AG10803 (cell line): ENCODE measurements at regions not wholly inside any gene's neighbourhood (a gene's known extent, or its start where the extent isn't known, plus 50 kb on each side); places are given as distances from the start of the nearest gene placed in this dataset.

Experiments
- DNase-seq: peaks from one replicate; pipeline ENCODE4 v3.0.0; 2010; ENCODE audit warnings: low read depth
- H3K4me3 ChIP-seq: 2 replicates; pipeline ENCODE4 v1.5.1; 2011; ENCODE audit warnings: mild to moderate bottlenecking, low read length, control low read depth
- TF ChIP-seq, protein P1 (sequence below): conservative IDR thresholded peaks from 2 replicates; pipeline ENCODE4 v1.5.1; 2011; ENCODE audit warnings: mild to moderate bottlenecking, low read length, control low read depth, inconsistent platforms

DNA sequence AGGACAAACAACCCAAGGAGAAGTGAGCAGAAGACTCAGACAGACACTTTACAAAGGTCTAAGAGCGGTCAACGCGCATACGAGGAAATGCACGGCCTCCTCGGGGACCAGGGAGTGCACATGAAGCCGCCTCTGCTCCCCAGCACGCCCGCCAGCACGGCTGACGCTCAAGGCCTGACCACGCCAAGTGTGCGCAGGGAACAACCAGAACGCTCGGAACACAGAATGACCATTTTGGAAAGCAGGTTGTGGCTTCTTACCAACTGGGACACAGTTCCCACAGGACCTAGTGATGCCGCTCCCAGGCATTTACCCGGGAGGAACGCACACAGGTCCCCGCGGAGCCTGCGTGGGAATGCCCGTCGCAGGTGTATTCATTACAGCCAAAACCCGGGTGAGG lies 191.5 kb upstream of the PPP1R26 start:
- no peak for DNase-seq
- TF ChIP-seq, protein P1, sequence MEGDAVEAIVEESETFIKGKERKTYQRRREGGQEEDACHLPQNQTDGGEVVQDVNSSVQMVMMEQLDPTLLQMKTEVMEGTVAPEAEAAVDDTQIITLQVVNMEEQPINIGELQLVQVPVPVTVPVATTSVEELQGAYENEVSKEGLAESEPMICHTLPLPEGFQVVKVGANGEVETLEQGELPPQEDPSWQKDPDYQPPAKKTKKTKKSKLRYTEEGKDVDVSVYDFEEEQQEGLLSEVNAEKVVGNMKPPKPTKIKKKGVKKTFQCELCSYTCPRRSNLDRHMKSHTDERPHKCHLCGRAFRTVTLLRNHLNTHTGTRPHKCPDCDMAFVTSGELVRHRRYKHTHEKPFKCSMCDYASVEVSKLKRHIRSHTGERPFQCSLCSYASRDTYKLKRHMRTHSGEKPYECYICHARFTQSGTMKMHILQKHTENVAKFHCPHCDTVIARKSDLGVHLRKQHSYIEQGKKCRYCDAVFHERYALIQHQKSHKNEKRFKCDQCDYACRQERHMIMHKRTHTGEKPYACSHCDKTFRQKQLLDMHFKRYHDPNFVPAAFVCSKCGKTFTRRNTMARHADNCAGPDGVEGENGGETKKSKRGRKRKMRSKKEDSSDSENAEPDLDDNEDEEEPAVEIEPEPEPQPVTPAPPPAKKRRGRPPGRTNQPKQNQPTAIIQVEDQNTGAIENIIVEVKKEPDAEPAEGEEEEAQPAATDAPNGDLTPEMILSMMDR, result no peak
- H3K4me3 ChIP-seq, result no peak overlapping the region

DNA sequence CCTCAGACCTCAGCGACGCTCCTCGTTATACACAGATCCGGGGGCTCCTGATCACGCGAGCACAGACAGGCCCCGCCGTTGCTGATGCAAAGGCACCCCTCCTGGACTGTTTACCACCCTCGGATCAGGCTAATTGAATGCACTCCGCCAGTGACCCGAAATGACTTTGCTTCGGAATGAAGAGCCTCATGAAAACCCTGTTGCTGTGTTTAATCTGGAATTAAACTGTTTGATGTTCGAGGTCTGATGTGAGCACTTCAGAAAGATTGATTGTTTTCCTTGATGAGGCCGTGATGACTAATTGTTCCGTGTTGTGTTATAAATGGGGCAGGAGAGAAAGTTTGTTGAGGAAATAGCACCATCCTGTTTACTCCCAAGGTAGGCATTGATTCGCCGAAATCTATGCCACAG lies 190.5 kb upstream of the PPP1R26 start:
- no peak for DNase-seq
- TF ChIP-seq, protein P1, result no peak
- H3K4me3 ChIP-seq, result no peak overlapping the region

DNA sequence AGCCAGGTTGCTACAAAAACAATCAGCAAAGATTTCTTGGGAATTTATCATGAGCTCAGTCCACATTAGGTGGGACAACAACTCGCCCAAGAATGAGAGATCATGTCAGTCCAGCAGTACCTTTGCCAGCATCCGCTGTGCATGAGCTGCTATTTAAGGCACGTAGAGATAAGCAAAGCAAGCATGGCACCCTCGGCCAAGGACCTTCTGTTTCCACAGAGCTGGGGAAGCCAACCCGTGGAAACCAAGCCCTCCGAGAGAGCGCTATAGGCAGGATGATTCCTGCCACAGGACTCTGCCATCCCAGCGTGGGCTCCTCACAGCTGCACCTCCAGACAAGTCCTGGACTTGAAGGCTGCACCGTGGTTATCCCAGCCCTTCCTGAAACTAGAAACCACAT lies 189.5 kb upstream of the PPP1R26 start:
- TF ChIP-seq, protein P1, result no peak
- DNase-seq, result no peak

DNA sequence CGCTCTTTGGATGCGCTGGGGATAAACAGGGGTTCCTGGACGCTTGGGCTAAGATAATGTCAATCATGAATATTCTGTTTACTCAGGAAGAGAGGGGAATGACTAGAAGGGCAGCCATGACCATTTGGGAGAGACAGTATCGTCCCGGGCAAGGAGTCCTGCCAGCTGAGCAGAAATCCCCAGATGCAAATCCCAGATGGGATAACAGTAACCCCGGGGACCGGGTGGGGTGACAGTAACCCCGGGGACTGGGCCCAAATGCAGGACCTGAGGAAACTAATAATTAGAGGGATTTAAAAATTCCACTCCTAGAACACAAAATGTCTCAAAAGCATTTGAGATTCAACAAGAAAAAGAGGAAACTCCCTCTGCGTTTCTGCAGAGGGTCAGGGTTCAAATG lies 189.0 kb upstream of the PPP1R26 start:
- H3K4me3 ChIP-seq, result no peak overlapping the region
- TF ChIP-seq, protein P1, result no peak
- no peak for DNase-seq

More for the DNA sequence above, 189.5 kb upstream of the PPP1R26 start:
- no peak overlapping the region for H3K4me3 ChIP-seq

DNA sequence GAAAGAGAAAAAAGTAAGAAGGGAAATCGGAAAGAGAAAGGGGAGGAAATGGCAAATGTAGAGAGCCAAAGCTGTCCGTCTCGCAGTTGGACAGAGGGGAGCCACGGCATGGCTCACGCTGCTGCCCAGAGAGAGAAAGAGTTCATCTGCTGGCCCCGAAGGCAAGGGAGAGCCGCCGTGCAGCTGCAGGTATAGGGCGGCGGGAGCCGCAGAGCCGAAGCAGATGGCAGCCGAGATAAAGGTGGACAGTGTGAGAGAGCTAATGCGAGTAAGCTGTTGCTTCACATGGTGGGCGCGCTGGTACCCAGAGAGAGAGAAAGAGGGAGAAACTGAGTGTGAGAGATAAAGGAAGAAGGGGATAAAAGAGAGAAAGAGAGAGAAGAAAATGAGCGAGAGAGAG lies 188.4 kb upstream of the PPP1R26 start:
- no peak overlapping the region for H3K4me3 ChIP-seq
- TF ChIP-seq, protein P1, result no peak
- no peak for DNase-seq

DNA sequence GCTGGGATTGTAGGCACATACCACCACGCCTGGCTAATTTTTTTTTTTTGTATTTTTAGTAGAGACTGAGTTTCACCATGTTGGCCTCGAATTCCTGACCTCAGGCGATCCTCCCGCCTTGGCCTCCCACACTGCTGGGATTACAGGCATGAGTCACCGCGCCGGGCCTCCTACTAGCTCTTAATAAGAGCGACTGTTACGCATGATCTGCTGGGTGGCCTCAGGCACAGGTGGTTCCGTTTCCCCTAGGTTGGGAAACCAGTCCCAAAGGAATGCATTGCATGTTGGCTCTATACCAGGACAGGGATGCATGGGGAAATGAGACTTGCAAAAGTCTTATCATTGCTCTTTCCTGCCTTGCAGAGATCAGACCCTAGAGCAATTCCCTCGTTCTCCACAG lies 184.7 kb upstream of the PPP1R26 start:
- DNase-seq, result no peak
- no peak overlapping the region for H3K4me3 ChIP-seq
- TF ChIP-seq, protein P1, result no peak

DNA sequence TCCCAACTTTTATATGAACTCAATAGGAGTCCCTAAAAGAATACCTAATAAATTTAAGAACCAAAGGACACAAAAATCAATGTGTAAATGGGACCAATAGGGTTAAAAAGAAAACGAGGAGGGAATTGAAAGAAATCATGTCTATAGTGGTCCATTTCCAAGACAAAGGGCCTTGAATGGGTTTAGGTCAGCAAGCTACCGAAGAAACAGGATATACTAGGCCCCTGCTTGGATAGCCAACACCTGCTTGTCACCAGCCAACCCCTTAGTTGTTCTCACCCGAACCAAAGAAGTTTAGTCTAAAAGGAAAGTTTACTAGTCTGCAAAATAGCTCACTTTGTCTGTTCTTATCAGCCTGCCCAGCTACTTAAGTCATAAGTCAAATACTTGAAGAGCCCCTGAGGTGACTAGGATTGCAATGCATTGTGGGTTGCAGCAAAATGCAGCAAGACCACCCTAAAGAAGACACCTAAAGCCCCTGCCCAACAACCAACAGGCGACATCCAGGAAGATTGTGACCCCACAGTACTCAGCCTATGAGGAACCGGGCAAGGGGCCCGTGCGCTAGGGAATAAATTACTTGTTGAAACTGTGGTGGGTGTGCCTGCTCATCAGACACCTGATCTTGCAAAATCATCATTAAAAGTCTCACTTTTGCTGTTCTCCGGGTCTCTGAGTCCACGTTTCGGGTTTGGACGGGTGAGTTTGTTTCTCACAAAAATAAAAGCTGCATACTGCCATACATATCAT lies 183.9 kb upstream of the PPP1R26 start:
- no peak for DNase-seq
- TF ChIP-seq, protein P1, result no peak
- H3K4me3 ChIP-seq, result no peak overlapping the region
